Fibroblast of pulmonary artery (primary cell): ENCODE measurements at regions not wholly inside any gene's neighbourhood (a gene's known extent, or its start where the extent isn't known, plus 50 kb on each side); places are given as distances from the start of the nearest gene placed in this dataset.
"Not testable (repeated sequence)": the region's sequence is repeated elsewhere in the genome, so short reads cannot be mapped to it uniquely, and the experiment has no call there.

Source experiments
- DNase-seq: peaks from one replicate; pipeline ENCODE4 v3.0.0-alpha.2; 2010; ENCODE audit warnings: low read depth
- H3K4me3 ChIP-seq: replicated peaks from 2 replicates; pipeline ENCODE4 v1.5.1; 2011; ENCODE audit warnings: low read depth, mild to moderate bottlenecking, control low read depth, low read length, moderate library complexity
- TF ChIP-seq, protein P1 (sequence below): IDR thresholded peaks from 2 replicates; pipeline ENCODE4 v1.5.1; 2011; ENCODE audit warnings: mild to moderate bottlenecking, control low read depth, low read length, inconsistent platforms; ENCODE audit errors: missing control alignments

DNA sequence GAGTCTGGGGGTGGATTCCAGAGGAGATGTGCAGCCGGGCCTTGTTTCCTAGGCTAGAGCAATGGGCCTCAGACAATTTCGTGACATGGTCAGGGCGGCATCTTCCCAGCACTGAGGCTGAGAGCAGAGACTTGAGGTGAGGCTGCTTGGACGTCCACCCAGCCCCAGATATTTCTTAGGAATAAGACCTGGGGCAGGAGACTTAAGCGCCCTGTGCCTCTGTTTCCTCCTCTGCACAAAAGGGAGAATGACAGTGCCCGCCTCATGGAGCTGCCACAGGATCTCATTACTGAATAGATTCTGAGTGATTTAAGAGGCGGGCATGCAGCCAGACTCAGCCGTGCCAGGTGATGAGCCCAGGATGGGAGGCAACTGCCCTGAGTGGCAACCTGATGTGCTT, 297.9 kb upstream of the SFSWAP start:
- no peak for DNase-seq
- TF ChIP-seq, protein P1, sequence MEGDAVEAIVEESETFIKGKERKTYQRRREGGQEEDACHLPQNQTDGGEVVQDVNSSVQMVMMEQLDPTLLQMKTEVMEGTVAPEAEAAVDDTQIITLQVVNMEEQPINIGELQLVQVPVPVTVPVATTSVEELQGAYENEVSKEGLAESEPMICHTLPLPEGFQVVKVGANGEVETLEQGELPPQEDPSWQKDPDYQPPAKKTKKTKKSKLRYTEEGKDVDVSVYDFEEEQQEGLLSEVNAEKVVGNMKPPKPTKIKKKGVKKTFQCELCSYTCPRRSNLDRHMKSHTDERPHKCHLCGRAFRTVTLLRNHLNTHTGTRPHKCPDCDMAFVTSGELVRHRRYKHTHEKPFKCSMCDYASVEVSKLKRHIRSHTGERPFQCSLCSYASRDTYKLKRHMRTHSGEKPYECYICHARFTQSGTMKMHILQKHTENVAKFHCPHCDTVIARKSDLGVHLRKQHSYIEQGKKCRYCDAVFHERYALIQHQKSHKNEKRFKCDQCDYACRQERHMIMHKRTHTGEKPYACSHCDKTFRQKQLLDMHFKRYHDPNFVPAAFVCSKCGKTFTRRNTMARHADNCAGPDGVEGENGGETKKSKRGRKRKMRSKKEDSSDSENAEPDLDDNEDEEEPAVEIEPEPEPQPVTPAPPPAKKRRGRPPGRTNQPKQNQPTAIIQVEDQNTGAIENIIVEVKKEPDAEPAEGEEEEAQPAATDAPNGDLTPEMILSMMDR: no peak
- no peak overlapping the region for H3K4me3 ChIP-seq

DNA sequence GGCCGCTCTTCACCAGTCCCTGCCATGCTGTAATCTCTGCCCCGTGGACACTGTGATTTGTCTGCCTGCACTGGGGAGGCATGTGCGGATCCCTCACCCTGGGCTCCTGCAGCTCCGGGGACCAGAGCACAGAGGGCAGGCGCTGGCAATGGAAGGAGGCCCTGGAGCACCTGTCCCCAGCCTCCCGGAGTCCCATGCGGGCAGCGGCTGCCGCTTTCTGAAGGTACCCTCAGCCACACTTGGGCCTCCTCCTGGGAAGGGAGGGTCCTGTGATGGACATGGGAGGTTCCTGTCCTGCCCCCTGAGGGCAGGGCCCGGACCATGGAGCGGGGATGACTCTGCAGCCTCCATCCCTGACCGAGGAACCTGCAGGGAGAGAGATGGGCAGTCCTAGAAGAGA, 297.4 kb upstream of the SFSWAP start:
- no peak overlapping the region for H3K4me3 ChIP-seq
- DNase-seq: no peak
- TF ChIP-seq, protein P1: no peak

DNA sequence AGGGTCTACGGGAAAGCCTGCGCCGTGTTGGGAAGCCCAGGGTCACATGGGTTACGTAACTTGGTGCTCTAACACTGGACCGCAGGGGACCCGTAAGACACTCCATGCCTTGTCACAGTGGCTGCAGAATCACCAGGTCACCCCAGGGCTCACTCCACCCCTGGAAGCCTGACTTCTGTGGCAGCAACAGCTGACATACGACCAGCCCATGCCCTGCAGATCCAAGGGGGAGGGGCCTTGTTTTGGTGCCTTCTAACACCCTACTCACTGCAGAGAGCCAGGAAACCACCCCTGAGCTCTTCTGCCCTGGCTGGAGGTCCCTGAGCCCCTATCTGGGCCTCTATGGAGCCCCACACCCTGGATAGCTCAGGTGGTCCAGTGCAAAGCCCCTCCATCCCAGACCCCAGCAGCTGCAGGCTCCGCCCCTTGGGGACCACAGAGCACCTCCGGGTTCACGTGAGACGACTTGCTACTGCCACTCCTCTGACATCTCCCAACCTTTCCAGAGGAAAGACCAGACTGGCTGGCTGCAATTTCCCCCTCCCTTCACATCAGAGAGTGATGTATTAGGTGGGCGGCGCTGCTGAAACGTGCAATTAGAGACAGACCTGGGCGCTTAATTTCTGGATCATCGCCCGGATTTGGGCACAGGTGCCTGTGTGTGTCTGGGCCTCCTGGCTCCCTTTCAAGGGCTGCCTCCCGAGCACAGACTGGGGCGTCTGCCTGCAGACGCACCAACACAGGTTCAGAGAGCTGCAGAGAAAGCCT, 296.6 kb upstream of the SFSWAP start:
- not testable (repeated sequence) for H3K4me3 ChIP-seq

DNA sequence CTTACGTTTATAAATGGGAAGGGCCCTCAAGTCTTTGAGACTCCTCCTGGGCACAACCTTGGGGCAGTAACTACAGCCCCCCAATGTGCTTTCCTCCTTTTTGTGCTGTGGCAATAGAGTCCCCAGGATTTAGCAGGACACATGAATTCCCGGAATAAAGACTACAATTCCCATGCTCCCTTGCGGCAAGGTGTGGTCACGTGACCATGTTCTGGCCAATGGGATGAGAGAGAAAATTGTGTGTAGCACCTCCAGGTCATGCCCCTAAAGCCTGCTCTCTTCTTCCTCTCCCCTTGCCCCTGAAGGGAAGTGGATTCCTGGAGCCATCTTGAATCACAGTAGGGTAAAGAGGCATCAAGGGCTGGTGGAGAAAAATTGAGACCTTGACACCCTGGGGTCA, 295.1 kb upstream of the SFSWAP start:
- no peak for DNase-seq
- no peak overlapping the region for H3K4me3 ChIP-seq
- TF ChIP-seq, protein P1: no peak

More for the DNA sequence above, 296.6 kb upstream of the SFSWAP start:
- not testable (repeated sequence) for DNase-seq

DNA sequence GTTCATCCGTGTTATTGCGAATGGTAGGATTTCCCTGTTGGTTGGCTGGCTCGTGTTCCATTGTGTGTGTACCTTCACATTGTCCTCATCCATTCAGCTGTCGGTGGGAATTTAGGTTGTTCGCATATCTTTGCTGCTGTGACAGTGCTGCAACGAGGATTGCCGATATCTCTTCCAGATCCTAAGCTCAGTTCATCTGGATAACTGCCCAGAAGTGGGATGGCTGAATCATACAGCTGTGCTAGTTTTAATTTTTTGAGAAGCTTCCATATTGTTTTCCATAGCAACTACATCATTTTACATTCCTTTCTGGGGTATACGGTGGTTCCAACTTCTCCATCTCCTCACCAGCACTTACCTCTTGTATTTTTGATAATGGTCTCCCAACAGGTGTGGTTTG, 292.8 kb upstream of the SFSWAP start:
- DNase-seq: no peak
- TF ChIP-seq, protein P1: no peak
- no peak overlapping the region for H3K4me3 ChIP-seq

DNA sequence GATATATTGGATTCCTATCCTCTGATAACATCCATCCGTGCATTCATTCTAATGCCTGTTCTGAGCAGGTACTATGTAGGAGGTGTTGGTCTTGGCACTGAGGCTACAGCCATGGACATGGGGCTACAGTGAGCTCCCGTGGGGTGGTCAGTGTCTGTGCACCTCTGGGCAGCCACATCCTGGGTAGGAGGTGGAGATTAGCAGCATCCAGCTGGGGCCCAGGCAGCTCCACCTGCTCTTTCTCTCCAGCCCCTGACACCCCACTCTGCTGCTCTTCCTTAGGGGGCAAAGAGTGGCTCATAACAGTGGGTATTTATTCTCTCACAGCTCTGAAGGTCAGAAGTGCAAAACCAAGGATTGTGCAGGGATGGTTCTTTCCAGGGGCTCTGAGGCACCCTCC, 292.0 kb upstream of the SFSWAP start:
- H3K4me3 ChIP-seq: no peak overlapping the region
- DNase-seq: no peak
- TF ChIP-seq, protein P1: no peak

DNA sequence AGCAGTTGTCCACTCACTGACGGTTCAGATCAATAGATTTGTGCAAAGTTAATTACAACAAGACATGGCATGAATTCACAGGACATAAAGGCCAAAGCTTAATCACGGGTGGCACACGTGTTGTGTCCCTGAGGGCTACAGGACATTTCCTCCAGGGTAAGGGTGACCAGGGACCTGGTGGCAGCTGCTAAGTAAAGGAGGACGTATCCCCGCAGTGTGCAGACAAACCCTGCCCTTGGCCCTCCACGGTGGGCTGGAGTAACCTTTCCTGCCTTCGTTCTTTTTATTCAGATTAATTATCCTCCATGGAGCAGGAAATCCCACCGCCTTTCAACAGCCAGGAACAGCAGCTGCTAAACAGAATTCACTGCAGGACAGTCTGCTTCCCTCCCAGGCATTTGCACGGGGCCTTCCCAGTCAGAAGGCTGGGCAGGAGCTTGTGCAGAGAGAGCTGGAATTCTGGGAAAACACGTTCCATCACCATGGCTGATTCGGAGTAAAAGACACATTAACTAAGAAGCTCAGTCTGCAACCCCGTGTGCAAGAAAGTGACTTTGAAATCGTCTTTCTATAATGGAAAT, 289.9 kb upstream of the SFSWAP start:
- no peak for DNase-seq
- H3K4me3 ChIP-seq: no peak overlapping the region
- TF ChIP-seq, protein P1: no peak
